ENCODE measurements at regions not wholly inside any gene's neighbourhood (a gene's known extent, or its start where the extent isn't known, plus 50 kb on each side); places are given as distances from the start of the nearest gene placed in this dataset.

- H3K36me3 ChIP-seq (ENCODE audit: insufficient read depth, low read length, poor library complexity, severe bottlenecking), result no peaks in the 10 kb centered on the region
- TF ChIP-seq EZH2 (IDR thresholded peaks at IDR 0.05; ENCODE audit: borderline replicate concordance, low read depth, low read length, poor library complexity, severe bottlenecking), result no peak
- no peak for TF ChIP-seq CTCF (conservative IDR thresholded peaks at IDR 0.05; ENCODE audit: low read depth, low read length)
- intact Hi-C loops (cut with micrococcal nuclease; ENCODE audit: unreplicated experiment), result no loop called here
- no peak for DNase-seq (ENCODE audit: low spot score)
- no TSS peak for BruUV-seq (replicated peaks)
- POLR2A ChIA-PET (ENCODE audit: low non-redundant PET), result no interaction called here
- H3K27ac ChIP-seq (ENCODE audit: low read depth, low read length, poor library complexity, severe bottlenecking), result no peak overlapping the region
- H3K9me3 ChIP-seq (ENCODE audit: low read depth, low read length, poor library complexity, severe bottlenecking), result no peaks in the 10 kb centered on the region
- no peaks in the 10 kb centered on the region for H3K27me3 ChIP-seq (replicated peaks; ENCODE audit: insufficient read depth, low read depth, low read length, poor library complexity)
- CTCF ChIA-PET, result no interaction called here
- H3K4me1 ChIP-seq (ENCODE audit: insufficient read depth, low read length, poor library complexity, severe bottlenecking), result no peaks in the 10 kb centered on the region
- H3K4me3 ChIP-seq (ENCODE audit: low read depth, low read length, poor library complexity, severe bottlenecking), result no peak overlapping the region
Measured at GRCh38 chr7:19944363-19945120, 171.1 kb upstream of the TMEM196 start.

DNA sequence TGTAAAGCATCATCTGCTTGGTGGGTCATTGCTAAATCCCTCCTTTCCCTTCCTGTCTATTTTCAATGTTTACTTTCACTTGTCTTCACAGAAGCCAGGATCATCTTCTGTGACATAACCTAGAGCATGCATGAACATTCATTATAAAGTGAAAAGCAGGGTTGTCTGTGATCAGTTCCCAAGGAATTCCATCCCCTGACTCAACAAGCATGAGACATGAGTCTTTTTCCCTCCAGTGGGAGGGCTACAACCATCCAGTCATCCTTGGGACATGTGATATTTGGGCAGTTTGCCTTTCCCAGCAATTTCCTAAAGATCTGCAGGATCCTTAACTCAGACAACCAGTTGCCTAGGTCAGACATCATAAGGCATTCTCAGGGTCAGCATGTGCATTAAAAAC lies 166.3 kb upstream of the TMEM196 start:
- Histone ChIP-seq H3K36me3 (ENCODE audit: insufficient read depth, low read length, poor library complexity, severe bottlenecking) (no peaks in the 10 kb centered on the region), H3K27me3 (replicated peaks; ENCODE audit: insufficient read depth, low read depth, low read length, poor library complexity) (no peaks in the 10 kb centered on the region), H3K27ac (ENCODE audit: low read depth, low read length, poor library complexity, severe bottlenecking) (no peak overlapping the region), H3K4me1 (ENCODE audit: insufficient read depth, low read length, poor library complexity, severe bottlenecking) (no peaks in the 10 kb centered on the region), H3K9me3 (ENCODE audit: low read depth, low read length, poor library complexity, severe bottlenecking) (no peaks in the 10 kb centered on the region), H3K4me3 (ENCODE audit: low read depth, low read length, poor library complexity, severe bottlenecking) (no peak overlapping the region)
- no peak for DNase-seq (ENCODE audit: low spot score)
- no TSS peak for BruUV-seq (replicated peaks)
- intact Hi-C loops (cut with micrococcal nuclease; ENCODE audit: unreplicated experiment), result no loop called here
- no peak for TF ChIP-seq CTCF (conservative IDR thresholded peaks at IDR 0.05; ENCODE audit: low read depth, low read length)
- TF ChIP-seq EZH2 (IDR thresholded peaks at IDR 0.05; ENCODE audit: borderline replicate concordance, low read depth, low read length, poor library complexity, severe bottlenecking), result no peak
- ChIA-PET CTCF (no interaction called here), POLR2A (ENCODE audit: low non-redundant PET) (no interaction called here)

GRCh38 chr7:19932549-19933249 lies 159.3 kb upstream of the TMEM196 start:
- TF ChIP-seq CTCF (conservative IDR thresholded peaks at IDR 0.05; ENCODE audit: low read depth, low read length) (no peak), EZH2 (IDR thresholded peaks at IDR 0.05; ENCODE audit: borderline replicate concordance, low read depth, low read length, poor library complexity, severe bottlenecking) (no peak)
- CTCF ChIA-PET, result no interaction called here

More at GRCh38 chr7:19932549-19933249, 159.3 kb upstream of the TMEM196 start:
- Histone ChIP-seq H3K9me3 (ENCODE audit: low read depth, low read length, poor library complexity, severe bottlenecking) (no peaks in the 10 kb centered on the region), H3K27me3 (replicated peaks; ENCODE audit: insufficient read depth, low read depth, low read length, poor library complexity) (peaks cover 4% of the 10 kb centered on the region), H3K4me3 (ENCODE audit: low read depth, low read length, poor library complexity, severe bottlenecking) (no peak overlapping the region), H3K4me1 (ENCODE audit: insufficient read depth, low read length, poor library complexity, severe bottlenecking) (no peaks in the 10 kb centered on the region), H3K27ac (ENCODE audit: low read depth, low read length, poor library complexity, severe bottlenecking) (no peak overlapping the region), H3K36me3 (ENCODE audit: insufficient read depth, low read length, poor library complexity, severe bottlenecking) (no peaks in the 10 kb centered on the region)
- POLR2A ChIA-PET (ENCODE audit: low non-redundant PET), result no interaction called here
- no peak for DNase-seq (ENCODE audit: low spot score)
- BruUV-seq (replicated peaks), result no TSS peak
- intact Hi-C loops (cut with micrococcal nuclease; ENCODE audit: unreplicated experiment), result no loop called here
